GM23338 (cell line): ENCODE measurements at regions not wholly inside any gene's neighbourhood (a gene's known extent, or its start where the extent isn't known, plus 50 kb on each side); places are given as distances from the start of the nearest gene placed in this dataset.

Source experiments
- ATAC-seq: fragments of 200-7000 bp; cut with Tn5 transposase; 3 replicates; pipeline ENCODE4 v1.9.1; 2020
- DNase-seq: peaks from one replicate; pipeline ENCODE4 v3.0.0-alpha.2; 2015; ENCODE audit warnings: low spot score
- H2AFZ ChIP-seq: fragments of 200-600 bp; sonication (generic); 2 replicates; pipeline ENCODE4 v1.8.0; 2016; ENCODE audit warnings: antibody characterized with exemption, mild to moderate bottlenecking, moderate library complexity
- H3F3A ChIP-seq: fragments of 200-600 bp; sonication (generic); replicated peaks from 2 replicates; pipeline ENCODE4 v1.8.0; 2017; ENCODE audit warnings: antibody characterized with exemption, mixed run types, low read depth
- H3K27ac ChIP-seq: fragments of 200-600 bp; sonication (generic); 2 replicates; pipeline ENCODE4 v1.6.1; 2016; ENCODE audit warnings: low read depth
- H3K27me3 ChIP-seq: fragments of 200-600 bp; sonication (generic); 2 replicates; pipeline ENCODE4 v1.8.0; 2016; ENCODE audit warnings: mild to moderate bottlenecking, mixed run types, moderate library complexity; ENCODE audit not compliant: insufficient read depth
- H3K36me3 ChIP-seq: fragments of 200-600 bp; sonication (generic); 2 replicates; pipeline ENCODE4 v1.8.0; 2016; ENCODE audit warnings: mild to moderate bottlenecking; ENCODE audit not compliant: insufficient read depth
- H3K4me1 ChIP-seq: fragments of 200-600 bp; sonication (generic); 2 replicates; pipeline ENCODE4 v1.8.0; 2016; ENCODE audit warnings: mild to moderate bottlenecking, moderate library complexity; ENCODE audit not compliant: insufficient read depth
- H3K4me2 ChIP-seq: fragments of 200-600 bp; sonication (generic); 2 replicates; pipeline ENCODE4 v1.7.1; 2017; ENCODE audit warnings: mixed run types
- H3K4me3 ChIP-seq: fragments of 200-600 bp; sonication (generic); 2 replicates; pipeline ENCODE4 v1.6.1; 2016; ENCODE audit warnings: mixed run types
- H3K79me2 ChIP-seq: fragments of 200-600 bp; sonication (generic); replicated peaks from 2 replicates; pipeline ENCODE4 v1.8.0; 2017; ENCODE audit warnings: mild to moderate bottlenecking; ENCODE audit not compliant: insufficient read depth
- H3K9me2 ChIP-seq: fragments of 200-600 bp; sonication (generic); 2 replicates; pipeline ENCODE4 v1.8.0; 2017; ENCODE audit not compliant: insufficient read depth
- H4K20me1 ChIP-seq: fragments of 200-600 bp; sonication (generic); replicated peaks from 2 replicates; pipeline ENCODE4 v1.8.0; 2017; ENCODE audit warnings: mild to moderate bottlenecking; ENCODE audit not compliant: insufficient read depth
- H3K27ac Mint-ChIP-seq: 2 replicates; pipeline ENCODE4 v1.8.0; 2020; ENCODE audit warnings: inconsistent platforms, mild to moderate bottlenecking, moderate library complexity, mixed read lengths
- H3K27me3 Mint-ChIP-seq: 3 replicates; pipeline ENCODE4 v1.8.0; 2022; ENCODE audit warnings: low read depth, mild to moderate bottlenecking, moderate library complexity, mixed read lengths, inconsistent platforms; ENCODE audit not compliant: insufficient read depth, poor library complexity
- H3K36me3 Mint-ChIP-seq: 3 replicates; pipeline ENCODE4 v1.8.0; 2021; ENCODE audit warnings: low read depth, mild to moderate bottlenecking, inconsistent platforms, moderate library complexity, mixed read lengths
- H3K4me1 Mint-ChIP-seq: 3 replicates; pipeline ENCODE4 v1.8.0; 2020; ENCODE audit warnings: mild to moderate bottlenecking, inconsistent platforms, mixed read lengths
- H3K4me3 Mint-ChIP-seq: 3 replicates; pipeline ENCODE4 v1.8.0; 2021; ENCODE audit warnings: moderate library complexity, mild to moderate bottlenecking, inconsistent platforms, mixed read lengths
- H3K9me3 Mint-ChIP-seq: 3 replicates; pipeline ENCODE4 v1.8.0; 2020; ENCODE audit warnings: moderate library complexity, mild to moderate bottlenecking, inconsistent platforms, mixed read lengths
- CREB1 ChIP-seq: fragments of 250-450 bp; sonication (Bioruptor Pico); IDR thresholded peaks from 2 replicates; pipeline ENCODE4 v1.5.0; 2020; ENCODE audit warnings: low read depth, mild to moderate bottlenecking, moderate library complexity
- CTCF ChIP-seq, 2 experiments: fragments of 200-600 bp in 1 of 2; sonication (generic) in 1 of 2; conservative IDR thresholded peaks; 2 replicates each; pipeline versions ENCODE4 v1.5.1 to v1.6.1; 2016 to 2017; ENCODE audit warnings: antibody characterized with exemption in 2 of 2, low read depth in 2 of 2, mild to moderate bottlenecking in 2 of 2, moderate library complexity in 1 of 2
- EZH2 ChIP-seq: fragments of 200-600 bp; sonication (generic); IDR thresholded peaks from one replicate; pipeline ENCODE4 v1.8.0; 2017; ENCODE audit warnings: antibody characterized with exemption, mild to moderate bottlenecking, low read depth; ENCODE audit not compliant: unreplicated experiment
- EZH2phosphoT487 ChIP-seq: fragments of 200-600 bp; sonication (generic); IDR thresholded peaks from one replicate; pipeline ENCODE4 v1.8.1; 2018; ENCODE audit warnings: antibody characterized with exemption; ENCODE audit not compliant: unreplicated experiment
- JUNB ChIP-seq: IDR thresholded peaks from one replicate; pipeline ENCODE4 v1.6.1; 2016; ENCODE audit warnings: antibody characterized with exemption; ENCODE audit not compliant: unreplicated experiment
- NANOG ChIP-seq: IDR thresholded peaks from 2 replicates; pipeline ENCODE4 v1.6.1; 2016; ENCODE audit warnings: antibody characterized with exemption, borderline replicate concordance
- POLR2AphosphoS5 ChIP-seq: IDR thresholded peaks from 2 replicates; pipeline ENCODE4 v1.6.1; 2016; ENCODE audit warnings: antibody characterized with exemption, low read depth
- ZNF114 ChIP-seq: fragments of 250-450 bp; sonication (Bioruptor Pico); IDR thresholded peaks from 2 replicates; pipeline ENCODE4 v1.5.0; 2020; ENCODE audit warnings: mild to moderate bottlenecking, moderate library complexity
- ZNF331 ChIP-seq: fragments of 250-450 bp; sonication (Bioruptor Pico); IDR thresholded peaks from 2 replicates; pipeline ENCODE4 v1.5.0; 2020; ENCODE audit warnings: low read depth, mild to moderate bottlenecking, moderate library complexity
- TF ChIP-seq, protein P1 (sequence below): IDR thresholded peaks from 2 replicates; pipeline ENCODE4 v1.6.1; 2016; ENCODE audit warnings: antibody characterized with exemption

GRCh38 chr7:416761-417624 lies 102.7 kb downstream of the PDGFA start:
- H3K4me1 Mint-ChIP-seq: peaks cover 5% of the 10 kb centered on the region

DNA sequence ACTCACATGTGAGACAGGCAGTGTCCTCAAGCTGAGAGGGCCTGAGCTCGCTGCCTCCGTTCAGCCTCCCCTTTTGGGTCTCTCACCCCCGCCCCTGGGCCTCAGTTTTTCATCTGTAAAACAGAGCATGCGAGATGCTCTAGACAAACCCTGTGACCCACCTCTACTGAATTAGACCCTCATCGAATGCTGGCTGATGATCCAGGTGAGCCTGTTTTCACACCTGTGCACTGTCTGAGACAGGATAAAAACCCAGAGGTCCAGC lies 102.1 kb downstream of the PDGFA start:
- H3K4me1 Mint-ChIP-seq: peaks cover 5% of the 10 kb centered on the region
- Histone ChIP-seq H3K4me2 (no peak overlapping the region), H3K36me3 (no peaks in the 10 kb centered on the region), H3K9me2 (no peaks in the 10 kb centered on the region), H2AFZ (no peak overlapping the region), H3K4me1 (no peaks in the 10 kb centered on the region), H3K27me3 (no peaks in the 10 kb centered on the region), H4K20me1 (no peaks in the 10 kb centered on the region), H3K27ac (no peak overlapping the region), H3K4me3 (no peak overlapping the region), H3K79me2 (no peaks in the 10 kb centered on the region), H3F3A (no peaks in the 10 kb centered on the region)
- ATAC-seq: no peak
- H3K27me3 Mint-ChIP-seq: peaks cover 6% of the 10 kb centered on the region
- peaks cover 9% of the 10 kb centered on the region; the same call in 2 of the 3 replicates for H3K36me3 Mint-ChIP-seq
- H3K9me3 Mint-ChIP-seq: peaks cover 9% of the 10 kb centered on the region
- H3K4me3 Mint-ChIP-seq: no peak overlapping the region
- H3K27ac Mint-ChIP-seq: no peak overlapping the region
- no peak for DNase-seq
- no peak for TF ChIP-seq CREB1 (CRISPR knock-in tag)
- no peak for TF ChIP-seq EZH2phosphoT487
- TF ChIP-seq NANOG: no peak
- TF ChIP-seq EZH2: no peak
- TF ChIP-seq CTCF (conservative IDR thresholded peaks at IDR 0.05; ENCODE audit: low read depth in 2 of 2): no peak
- no peak for TF ChIP-seq ZNF114 (CRISPR knock-in tag)
- no peak for TF ChIP-seq JUNB
- no peak for TF ChIP-seq POLR2AphosphoS5
- TF ChIP-seq, protein P1, sequence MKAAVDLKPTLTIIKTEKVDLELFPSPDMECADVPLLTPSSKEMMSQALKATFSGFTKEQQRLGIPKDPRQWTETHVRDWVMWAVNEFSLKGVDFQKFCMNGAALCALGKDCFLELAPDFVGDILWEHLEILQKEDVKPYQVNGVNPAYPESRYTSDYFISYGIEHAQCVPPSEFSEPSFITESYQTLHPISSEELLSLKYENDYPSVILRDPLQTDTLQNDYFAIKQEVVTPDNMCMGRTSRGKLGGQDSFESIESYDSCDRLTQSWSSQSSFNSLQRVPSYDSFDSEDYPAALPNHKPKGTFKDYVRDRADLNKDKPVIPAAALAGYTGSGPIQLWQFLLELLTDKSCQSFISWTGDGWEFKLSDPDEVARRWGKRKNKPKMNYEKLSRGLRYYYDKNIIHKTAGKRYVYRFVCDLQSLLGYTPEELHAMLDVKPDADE: no peak
- TF ChIP-seq ZNF331 (CRISPR knock-in tag): no peak

More at GRCh38 chr7:416761-417624, 102.7 kb downstream of the PDGFA start:
- no peaks in the 10 kb centered on the region for H3F3A ChIP-seq
- peaks cover 9% of the 10 kb centered on the region for H3K9me3 Mint-ChIP-seq
- no peaks in the 10 kb centered on the region for H3K79me2 ChIP-seq
- DNase-seq (no peak), ATAC-seq (no peak)
- no peaks in the 10 kb centered on the region for H4K20me1 ChIP-seq
- no peaks in the 10 kb centered on the region for H3K36me3 ChIP-seq
- peaks cover 12% of the 10 kb centered on the region for H3K27me3 Mint-ChIP-seq
- peaks cover 9% of the 10 kb centered on the region; the same call in 2 of the 3 replicates for H3K36me3 Mint-ChIP-seq
- H3K4me3 ChIP-seq: no peak overlapping the region
- H3K27me3 ChIP-seq: no peaks in the 10 kb centered on the region
- H3K4me1 ChIP-seq: no peaks in the 10 kb centered on the region
- TF ChIP-seq, protein P1: no peak
- no peak overlapping the region for H3K27ac Mint-ChIP-seq
- no peak overlapping the region for H3K27ac ChIP-seq
- no peaks in the 10 kb centered on the region for H3K9me2 ChIP-seq
- H3K4me3 Mint-ChIP-seq: no peak overlapping the region
- H3K4me2 ChIP-seq: no peak overlapping the region
- H2AFZ ChIP-seq: no peak overlapping the region
